Activated T-helper 1 cell treated with Interleukin-2 at 50 U/mL for 16 hours (primary cell): ENCODE measurements at regions not wholly inside any gene's neighbourhood (a gene's known extent, or its start where the extent isn't known, plus 50 kb on each side); places are given as distances from the start of the nearest gene placed in this dataset.
"Not testable (repeated sequence)": the region's sequence is repeated elsewhere in the genome, so short reads cannot be mapped to it uniquely, and the experiment has no call there.

Experiments
- DNase-seq: peaks from one replicate; pipeline ENCODE4 v3.0.0-alpha.2; 2020; ENCODE audit warnings: low read depth

GRCh38 chr15:66865622-66866611, 163.9 kb downstream of the SMAD6 start:
- no peak for DNase-seq

- DNase-seq = no peak
Measured at GRCh38 chr15:66866656-66867055, 164.6 kb downstream of the SMAD6 start.

- no peak for DNase-seq
Measured at GRCh38 chr15:66868918-66869317, 166.9 kb downstream of the SMAD6 start.

GRCh38 chr15:66870880-66871388, 168.9 kb downstream of the SMAD6 start:
- no peak for DNase-seq

- DNase-seq = no peak
Measured at GRCh38 chr15:66872405-66872804, 170.4 kb downstream of the SMAD6 start.

- DNase-seq = not testable (repeated sequence)
Measured at GRCh38 chr15:66873331-66873730, 171.3 kb downstream of the SMAD6 start.

- DNase-seq = no peak
Measured at GRCh38 chr15:66873856-66874255, 171.8 kb downstream of the SMAD6 start.

- DNase-seq = no peak
Measured at GRCh38 chr15:66875588-66876420, 173.8 kb downstream of the SMAD6 start.

- no peak for DNase-seq
Measured at GRCh38 chr15:66876421-66876730, 174.3 kb downstream of the SMAD6 start.

- DNase-seq = no peak
Measured at GRCh38 chr15:66876731-66877476, 174.9 kb downstream of the SMAD6 start.

GRCh38 chr15:66877477-66878271, 175.6 kb downstream of the SMAD6 start:
- no peak for DNase-seq

- no peak for DNase-seq
Measured at GRCh38 chr15:66878761-66879160, 176.7 kb downstream of the SMAD6 start.

GRCh38 chr15:66879531-66880368, 177.7 kb downstream of the SMAD6 start:
- DNase-seq = no peak

- no peak for DNase-seq
Measured at GRCh38 chr15:66880380-66881155, 178.5 kb downstream of the SMAD6 start.

- no peak for DNase-seq
Measured at GRCh38 chr15:66881173-66881905, 179.3 kb downstream of the SMAD6 start.

- DNase-seq = no peak
Measured at GRCh38 chr15:66882251-66883020, 180.4 kb downstream of the SMAD6 start.

GRCh38 chr15:66883284-66883911, 181.4 kb downstream of the SMAD6 start:
- no peak for DNase-seq
